ENCODE measurements at regions not wholly inside any gene's neighbourhood (a gene's known extent, or its start where the extent isn't known, plus 50 kb on each side); places are given as distances from the start of the nearest gene placed in this dataset.
"Not testable (repeated sequence)": the region's sequence is repeated elsewhere in the genome, so short reads cannot be mapped to it uniquely, and the experiment has no call there.

- no peak for DNase-seq (ENCODE audit: low read depth, low spot score)
- no peak overlapping the region for H3K27ac ChIP-seq
These were observed 756.4 kb upstream of the SLITRK5 start for GRCh38 chr13:86914757-86915156.

- H3K27ac ChIP-seq; DNase-seq (ENCODE audit: low read depth, low spot score): not testable (repeated sequence)
These were observed 753.7 kb upstream of the SLITRK5 start for GRCh38 chr13:86917438-86917837.

GRCh38 chr13:86918682-86919081, 752.5 kb upstream of the SLITRK5 start:
- no peak for DNase-seq (ENCODE audit: low read depth, low spot score)
- H3K27ac ChIP-seq: no peak overlapping the region

- no peak for DNase-seq (ENCODE audit: low read depth, low spot score)
- no peak overlapping the region for H3K27ac ChIP-seq
These were observed 750.2 kb upstream of the SLITRK5 start for GRCh38 chr13:86920961-86921360.

GRCh38 chr13:86922936-86923335, 748.2 kb upstream of the SLITRK5 start:
- DNase-seq (ENCODE audit: low read depth, low spot score): no peak

GRCh38 chr13:86926916-86927315, 744.3 kb upstream of the SLITRK5 start:
- DNase-seq (ENCODE audit: low read depth, low spot score); H3K27ac ChIP-seq: not testable (repeated sequence)

More at GRCh38 chr13:86922936-86923335, 748.2 kb upstream of the SLITRK5 start:
- H3K27ac ChIP-seq: no peak overlapping the region

- no peak for DNase-seq (ENCODE audit: low read depth, low spot score)
- H3K27ac ChIP-seq: no peak overlapping the region
These were observed 738.3 kb upstream of the SLITRK5 start for GRCh38 chr13:86932776-86933334.

- DNase-seq (ENCODE audit: low read depth, low spot score): no peak
- H3K27ac ChIP-seq: no peak overlapping the region
These were observed 737.5 kb upstream of the SLITRK5 start for GRCh38 chr13:86933676-86934075.

GRCh38 chr13:86937316-86937715, 733.9 kb upstream of the SLITRK5 start:
- no peak for DNase-seq (ENCODE audit: low read depth, low spot score)
- H3K27ac ChIP-seq: no peak overlapping the region

- no peak overlapping the region for H3K27ac ChIP-seq
- DNase-seq (ENCODE audit: low read depth, low spot score): no peak
These were observed 725.6 kb upstream of the SLITRK5 start for GRCh38 chr13:86945584-86945983.

GRCh38 chr13:86946734-86947133, 724.4 kb upstream of the SLITRK5 start:
- H3K27ac ChIP-seq: no peak overlapping the region
- no peak for DNase-seq (ENCODE audit: low read depth, low spot score)

- H3K27ac ChIP-seq: no peak overlapping the region
- DNase-seq (ENCODE audit: low read depth, low spot score): no peak
These were observed 716.8 kb upstream of the SLITRK5 start for GRCh38 chr13:86954341-86954740.

- no peak for DNase-seq (ENCODE audit: low read depth, low spot score)
- H3K27ac ChIP-seq: no peak overlapping the region
These were observed 710.3 kb upstream of the SLITRK5 start for GRCh38 chr13:86960876-86961275.

GRCh38 chr13:86974251-86974994, 696.7 kb upstream of the SLITRK5 start:
- DNase-seq (ENCODE audit: low read depth, low spot score): no peak
- H3K27ac ChIP-seq: no peak overlapping the region

GRCh38 chr13:86974995-86975328, 696.2 kb upstream of the SLITRK5 start:
- no peak overlapping the region for H3K27ac ChIP-seq
- no peak for DNase-seq (ENCODE audit: low read depth, low spot score)

- no peak overlapping the region for H3K27ac ChIP-seq
- no peak for DNase-seq (ENCODE audit: low read depth, low spot score)
These were observed 694.4 kb upstream of the SLITRK5 start for GRCh38 chr13:86976521-86977324.

- DNase-seq (ENCODE audit: low read depth, low spot score): no peak
- H3K27ac ChIP-seq: no peak overlapping the region
These were observed 684.7 kb upstream of the SLITRK5 start for GRCh38 chr13:86986448-86986847.

GRCh38 chr13:86992251-86992650, 678.9 kb upstream of the SLITRK5 start:
- no peak for DNase-seq (ENCODE audit: low read depth, low spot score)
- H3K27ac ChIP-seq: no peak overlapping the region

GRCh38 chr13:87003265-87003664, 667.9 kb upstream of the SLITRK5 start:
- no peak for DNase-seq (ENCODE audit: low read depth, low spot score)
- no peak overlapping the region for H3K27ac ChIP-seq

GRCh38 chr13:87005511-87005910, 665.7 kb upstream of the SLITRK5 start:
- no peak overlapping the region for H3K27ac ChIP-seq
- no peak for DNase-seq (ENCODE audit: low read depth, low spot score)

GRCh38 chr13:87035526-87035925, 635.6 kb upstream of the SLITRK5 start:
- H3K27ac ChIP-seq: no peak overlapping the region
- no peak for DNase-seq (ENCODE audit: low read depth, low spot score)

Measured in epithelial cell of prostate (primary cell).